SK-MEL-5 (cell line): ENCODE measurements at regions not wholly inside any gene's neighbourhood (a gene's known extent, or its start where the extent isn't known, plus 50 kb on each side); places are given as distances from the start of the nearest gene placed in this dataset.

Experiments used
- DNase-seq: peaks from one replicate; pipeline ENCODE4 v3.0.0-alpha.2; 2016; ENCODE audit warnings: low read depth, low spot score
- in situ Hi-C: cut with HindIII; loops from 2 replicates; pipeline ENCODE4 v1.10.0; 2016; ENCODE audit warnings: low sequenced_read_pairs, high pct_unique_total_duplicates, low pct_unique_long_range_greater_than_20kb
- small RNA-seq, 2 experiments: library from RNA; depleted of rRNA; stranded (forward); fragments of <200 nt; gene quantifications; one replicate each; pipeline ENCODE3, GENCODE V24; 2014

- peak; percentile 8 for DNase-seq
- in situ Hi-C loops = no loop called here
These were observed 134.1 kb downstream of the SLC41A2 start for GRCh38 chr12:104823985-104824461.

DNA sequence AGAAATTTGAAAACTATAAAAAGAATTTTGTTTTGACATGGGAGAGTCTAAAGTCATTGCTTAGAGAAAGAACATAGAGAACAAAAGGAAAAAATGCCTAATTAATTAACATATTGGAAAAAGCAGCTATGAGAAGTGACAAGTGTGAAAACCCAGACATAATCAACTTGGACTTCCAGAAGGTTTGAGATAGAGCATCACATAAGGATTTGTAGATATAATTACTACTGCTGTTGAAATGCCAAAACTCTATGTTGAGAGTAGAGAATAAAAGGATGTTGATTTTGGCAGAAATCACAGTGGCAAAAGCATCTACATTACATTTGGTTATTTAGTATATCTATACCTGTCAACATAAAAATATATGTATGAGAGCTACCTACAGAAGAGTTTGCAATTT, 135.1 kb downstream of the SLC41A2 start:
- no peak for DNase-seq
- in situ Hi-C loops = no loop called here

DNA sequence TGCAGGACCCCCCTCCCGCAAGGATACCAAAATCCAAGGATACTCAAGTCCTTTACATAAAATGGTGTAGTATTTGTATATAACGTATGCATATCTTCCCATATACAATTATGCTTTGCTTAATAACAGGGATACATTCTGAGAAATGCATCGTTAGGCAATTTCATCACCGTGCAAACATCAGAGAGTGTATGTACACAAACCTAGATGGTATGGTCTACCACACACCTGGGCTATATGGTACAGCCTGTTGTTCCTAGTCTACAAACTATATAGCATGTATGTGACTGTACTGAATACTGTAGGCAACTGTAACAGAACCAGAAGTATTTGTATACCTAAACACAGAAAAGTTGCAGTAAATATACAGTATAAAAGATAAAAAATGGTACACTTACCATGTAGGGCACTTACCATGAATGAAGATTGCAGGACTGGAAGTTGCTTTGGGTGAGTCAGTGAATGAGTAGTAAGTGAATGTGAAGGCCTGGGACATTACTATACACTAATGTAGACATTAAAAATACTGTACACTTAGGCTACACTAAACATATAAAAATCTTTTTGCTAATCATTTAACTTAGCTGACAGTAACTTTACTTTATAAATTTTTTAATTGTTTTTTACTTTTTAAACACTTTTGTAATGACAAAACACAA, 141.1 kb downstream of the SLC41A2 start:
- no peak for DNase-seq
- in situ Hi-C loops = no loop called here

DNA sequence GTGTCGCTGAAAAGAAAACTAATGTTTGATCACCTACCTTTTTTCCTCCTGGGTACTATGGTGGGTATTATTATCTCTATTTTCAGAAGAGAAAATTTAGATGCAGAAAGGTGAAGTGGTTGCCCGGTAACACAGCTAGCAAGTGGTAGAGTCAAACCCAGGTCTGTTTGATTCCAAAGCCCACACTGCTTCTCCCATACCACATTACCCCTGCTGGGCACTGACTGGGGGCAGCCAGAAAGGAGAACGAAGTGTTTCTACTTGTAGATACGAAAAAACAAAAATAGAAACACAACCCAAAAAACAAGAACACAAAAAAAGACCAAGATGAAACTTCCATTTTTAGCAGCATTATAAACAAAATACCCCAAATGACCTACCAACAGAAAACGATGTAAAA, 142.2 kb downstream of the SLC41A2 start:
- in situ Hi-C loops = no loop called here
- DNase-seq = no peak

DNA sequence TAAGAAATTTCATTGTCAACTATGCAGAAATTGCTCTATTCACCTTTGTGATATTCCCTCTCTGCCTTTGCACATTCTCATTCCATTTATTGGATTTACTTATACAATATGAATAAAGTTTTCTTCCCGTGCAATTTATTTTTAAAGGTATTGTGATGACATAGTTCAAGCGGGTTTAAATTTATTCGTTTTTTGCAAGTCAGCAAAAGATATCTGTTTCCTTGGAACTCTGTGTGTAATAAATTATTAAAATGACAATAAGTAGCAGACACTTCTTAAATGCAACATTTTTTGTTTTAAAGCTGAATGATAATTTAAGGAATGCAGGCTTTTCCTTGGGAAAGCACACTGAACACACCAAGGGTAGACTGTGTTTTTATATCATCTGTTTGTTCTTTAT, 143.1 kb downstream of the SLC41A2 start:
- in situ Hi-C loops = no loop called here
- no peak for DNase-seq

Small RNA genes in the stretch of these regions (small RNA-seq; reads per million reads assigned to genes)
- 0 reads per million in 2 experiments for gene RF00019
